ENCODE measurements at regions not wholly inside any gene's neighbourhood (a gene's known extent, or its start where the extent isn't known, plus 50 kb on each side); places are given as distances from the start of the nearest gene placed in this dataset.

DNA sequence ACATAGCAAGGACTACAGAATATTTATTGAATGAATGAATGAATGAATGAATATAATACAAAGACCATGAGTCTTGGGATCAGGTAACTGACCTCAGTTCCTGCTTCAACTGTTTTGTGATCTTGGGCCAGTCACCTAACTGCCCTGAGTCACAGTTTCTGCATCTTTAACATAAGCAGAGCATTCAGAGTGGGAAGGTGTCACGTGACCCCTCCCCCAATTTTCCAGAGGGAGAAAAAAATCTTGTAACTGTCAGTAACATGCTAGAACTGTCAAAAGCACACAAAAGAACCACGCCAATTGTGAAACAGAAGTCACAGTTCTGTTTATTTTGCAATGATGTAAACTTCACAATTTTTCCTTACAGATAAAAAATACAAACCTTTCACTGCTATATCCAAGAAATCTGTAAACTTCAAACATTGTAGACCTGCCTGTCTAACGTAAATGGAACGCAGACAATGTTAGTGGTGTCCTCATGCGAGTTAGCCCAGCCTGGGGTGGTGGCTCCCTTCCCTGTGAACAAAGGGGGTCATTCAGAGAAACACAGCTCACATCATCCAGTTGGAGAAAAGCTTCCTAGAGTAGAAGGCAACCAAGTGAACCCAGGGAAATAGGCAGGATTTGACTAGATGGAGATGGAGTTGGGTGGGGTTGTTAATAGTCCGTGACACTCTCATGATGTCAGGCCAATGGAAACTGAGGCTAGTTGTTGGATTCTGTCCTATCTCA is 211.8 kb upstream of the ZC3H12A start:
- Histone ChIP-seq H4K20me1 (ENCODE audit: control insufficient read depth, extremely low read depth, insufficient read depth, low read length) (no peaks in the 10 kb centered on the region), H3K4me3 (replicated peaks in 1 of 4; ENCODE audit: control extremely low read depth in 1 of 4, insufficient read depth in 1 of 4, low read depth in 3 of 4, low read length in 4 of 4) (no peak overlapping the region), H3K4me2 (ENCODE audit: extremely low read depth, insufficient read depth, low read length) (no peak overlapping the region), H3K27me3 (ENCODE audit: control insufficient read depth, insufficient read depth, low read length) (no peaks in the 10 kb centered on the region), H3K9ac (ENCODE audit: insufficient read depth, low read length) (no peak overlapping the region), H3K4me1 (ENCODE audit: control insufficient read depth, extremely low read depth, insufficient read depth, low read length) (no peaks in the 10 kb centered on the region), H3K27ac (ENCODE audit: insufficient read depth, low read length) (no peak overlapping the region), H2AFZ (ENCODE audit: low read length) (no peak overlapping the region), H3K9me3 (ENCODE audit: control insufficient read depth, insufficient read depth, low read depth, low read length) (no peaks in the 10 kb centered on the region), H3K36me3 (ENCODE audit: control insufficient read depth, insufficient read depth, low read length) (no peaks in the 10 kb centered on the region), H3K79me2 (ENCODE audit: control insufficient read depth, insufficient read depth, low read length) (no peaks in the 10 kb centered on the region)
- TF ChIP-seq EZH2 (IDR thresholded peaks at IDR 0.05; ENCODE audit: low read length, missing control alignments), result no peak
- TF ChIP-seq, protein P1, sequence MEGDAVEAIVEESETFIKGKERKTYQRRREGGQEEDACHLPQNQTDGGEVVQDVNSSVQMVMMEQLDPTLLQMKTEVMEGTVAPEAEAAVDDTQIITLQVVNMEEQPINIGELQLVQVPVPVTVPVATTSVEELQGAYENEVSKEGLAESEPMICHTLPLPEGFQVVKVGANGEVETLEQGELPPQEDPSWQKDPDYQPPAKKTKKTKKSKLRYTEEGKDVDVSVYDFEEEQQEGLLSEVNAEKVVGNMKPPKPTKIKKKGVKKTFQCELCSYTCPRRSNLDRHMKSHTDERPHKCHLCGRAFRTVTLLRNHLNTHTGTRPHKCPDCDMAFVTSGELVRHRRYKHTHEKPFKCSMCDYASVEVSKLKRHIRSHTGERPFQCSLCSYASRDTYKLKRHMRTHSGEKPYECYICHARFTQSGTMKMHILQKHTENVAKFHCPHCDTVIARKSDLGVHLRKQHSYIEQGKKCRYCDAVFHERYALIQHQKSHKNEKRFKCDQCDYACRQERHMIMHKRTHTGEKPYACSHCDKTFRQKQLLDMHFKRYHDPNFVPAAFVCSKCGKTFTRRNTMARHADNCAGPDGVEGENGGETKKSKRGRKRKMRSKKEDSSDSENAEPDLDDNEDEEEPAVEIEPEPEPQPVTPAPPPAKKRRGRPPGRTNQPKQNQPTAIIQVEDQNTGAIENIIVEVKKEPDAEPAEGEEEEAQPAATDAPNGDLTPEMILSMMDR (conservative IDR thresholded peaks at IDR 0.05 in 1 of 2, IDR thresholded peaks at IDR 0.05 in 1 of 2; ENCODE audit: low read depth in 1 of 2, low read length in 2 of 2), result no peak
- no peak for DNase-seq (ENCODE audit: low read depth in 2 of 2)

DNA sequence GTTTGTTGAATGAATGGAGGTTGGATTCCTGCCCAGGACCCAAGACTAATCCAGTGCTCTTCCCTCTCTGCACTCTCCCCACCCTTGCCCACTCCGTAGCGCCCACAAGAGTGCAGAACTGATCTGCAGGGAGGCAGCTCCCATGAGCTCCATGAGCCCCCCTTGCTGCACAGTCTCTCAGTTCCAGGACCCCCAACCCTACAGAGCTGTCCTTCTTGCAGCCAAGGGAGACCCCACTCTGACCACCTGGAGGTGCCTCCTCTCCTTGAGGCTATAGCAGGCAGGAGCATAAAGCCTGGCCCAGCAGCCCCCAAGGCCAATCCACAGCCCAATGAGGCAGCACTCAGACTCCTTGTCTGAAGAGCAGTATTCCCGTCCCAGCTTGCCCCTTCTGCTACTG is 209.2 kb upstream of the ZC3H12A start:
- DNase-seq (ENCODE audit: low read depth in 2 of 2), result no peak
- Histone ChIP-seq H2AFZ (ENCODE audit: low read length) (no peak overlapping the region), H3K9me3 (ENCODE audit: control insufficient read depth, insufficient read depth, low read depth, low read length) (no peaks in the 10 kb centered on the region), H3K36me3 (ENCODE audit: control insufficient read depth, insufficient read depth, low read length) (no peaks in the 10 kb centered on the region), H3K9ac (ENCODE audit: insufficient read depth, low read length) (no peak overlapping the region), H3K4me2 (ENCODE audit: extremely low read depth, insufficient read depth, low read length) (no peak overlapping the region), H3K27ac (ENCODE audit: insufficient read depth, low read length) (no peak overlapping the region), H3K27me3 (ENCODE audit: control insufficient read depth, insufficient read depth, low read length) (no peaks in the 10 kb centered on the region), H4K20me1 (ENCODE audit: control insufficient read depth, extremely low read depth, insufficient read depth, low read length) (no peaks in the 10 kb centered on the region), H3K4me1 (ENCODE audit: control insufficient read depth, extremely low read depth, insufficient read depth, low read length) (no peaks in the 10 kb centered on the region), H3K4me3 (replicated peaks in 1 of 4; ENCODE audit: control extremely low read depth in 1 of 4, insufficient read depth in 1 of 4, low read depth in 3 of 4, low read length in 4 of 4) (no peak overlapping the region), H3K79me2 (ENCODE audit: control insufficient read depth, insufficient read depth, low read length) (no peaks in the 10 kb centered on the region)
- TF ChIP-seq, protein P1 (conservative IDR thresholded peaks at IDR 0.05 in 1 of 2, IDR thresholded peaks at IDR 0.05 in 1 of 2; ENCODE audit: low read depth in 1 of 2, low read length in 2 of 2), result no peak
- TF ChIP-seq EZH2 (IDR thresholded peaks at IDR 0.05; ENCODE audit: low read length, missing control alignments), result no peak

DNA sequence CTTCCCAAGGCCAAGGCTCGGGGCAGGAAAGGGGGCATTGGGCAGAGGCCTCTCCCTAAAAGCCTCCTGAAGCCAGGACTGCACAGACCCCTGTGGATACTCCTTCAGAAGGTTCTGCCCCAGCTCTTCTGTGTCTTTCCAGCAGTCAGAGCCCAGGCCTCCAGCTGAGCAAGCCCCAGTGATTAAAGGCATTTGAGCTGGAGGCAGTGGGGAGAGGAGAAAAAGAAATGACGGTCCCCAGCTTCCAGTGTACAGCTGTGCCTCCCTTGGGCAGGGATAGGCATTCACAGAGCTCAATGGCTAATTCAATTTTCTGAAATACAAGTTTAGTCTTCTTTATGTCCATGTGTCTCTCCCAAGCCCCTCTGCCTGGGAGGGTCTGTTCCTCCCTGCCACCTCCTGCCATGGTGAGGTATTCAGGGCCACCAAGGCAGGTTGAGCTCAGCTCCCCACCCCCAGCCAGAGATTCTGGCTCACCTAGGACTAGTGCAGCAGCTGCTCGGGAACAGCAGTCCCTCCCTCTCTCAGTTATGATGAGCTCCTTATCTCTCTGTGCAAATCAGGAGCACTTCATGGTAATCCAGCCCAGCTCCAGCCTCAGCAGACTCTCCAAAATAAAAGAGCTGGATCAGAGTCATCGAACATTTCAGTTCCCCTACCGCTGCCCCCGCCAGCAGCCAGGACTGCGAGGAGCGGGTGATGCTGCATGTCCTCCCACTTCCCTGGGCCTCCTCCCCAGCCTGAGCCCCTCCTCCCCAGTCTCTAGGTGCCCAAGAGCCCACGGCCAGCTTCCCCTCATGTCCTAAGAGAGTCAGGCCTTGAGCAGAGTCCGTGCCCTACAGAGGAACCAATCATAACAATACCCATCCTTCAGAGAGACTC is 208.4 kb upstream of the ZC3H12A start:
- H3K27me3 ChIP-seq (ENCODE audit: control insufficient read depth, insufficient read depth, low read length), result no peaks in the 10 kb centered on the region
- no peak for DNase-seq (ENCODE audit: low read depth in 2 of 2)
- H3K27ac ChIP-seq (ENCODE audit: insufficient read depth, low read length), result no peak overlapping the region
- H2AFZ ChIP-seq (ENCODE audit: low read length), result no peak overlapping the region
- H3K4me2 ChIP-seq (ENCODE audit: extremely low read depth, insufficient read depth, low read length), result no peak overlapping the region
- no peak overlapping the region for H3K9ac ChIP-seq (ENCODE audit: insufficient read depth, low read length)
- H3K36me3 ChIP-seq (ENCODE audit: control insufficient read depth, insufficient read depth, low read length), result no peaks in the 10 kb centered on the region
- no peaks in the 10 kb centered on the region for H3K4me1 ChIP-seq (ENCODE audit: control insufficient read depth, extremely low read depth, insufficient read depth, low read length)
- no peaks in the 10 kb centered on the region for H3K9me3 ChIP-seq (ENCODE audit: control insufficient read depth, insufficient read depth, low read depth, low read length)
- H4K20me1 ChIP-seq (ENCODE audit: control insufficient read depth, extremely low read depth, insufficient read depth, low read length), result no peaks in the 10 kb centered on the region
- no peak overlapping the region for H3K4me3 ChIP-seq (replicated peaks in 1 of 4; ENCODE audit: control extremely low read depth in 1 of 4, insufficient read depth in 1 of 4, low read depth in 3 of 4, low read length in 4 of 4)
- no peaks in the 10 kb centered on the region for H3K79me2 ChIP-seq (ENCODE audit: control insufficient read depth, insufficient read depth, low read length)
- TF ChIP-seq, protein P1 (conservative IDR thresholded peaks at IDR 0.05 in 1 of 2, IDR thresholded peaks at IDR 0.05 in 1 of 2; ENCODE audit: low read depth in 1 of 2, low read length in 2 of 2), result no peak
- TF ChIP-seq EZH2 (IDR thresholded peaks at IDR 0.05; ENCODE audit: low read length, missing control alignments), result no peak

All from fibroblast of lung (primary cell).